OCI-LY3 (cell line): ENCODE measurements at regions not wholly inside any gene's neighbourhood (a gene's known extent, or its start where the extent isn't known, plus 50 kb on each side); places are given as distances from the start of the nearest gene placed in this dataset.
A peak's percentile ranks its signal among the peaks of the same experiment; 100 is the strongest.

Experiments used
- H2AFZ ChIP-seq: fragments of 200-600, 300-600 bp; shearing (Covaris generic); 2 replicates; pipeline ENCODE4 v1.6.0; 2014; ENCODE audit warnings: antibody characterized with exemption, low read depth, low read length
- H3K27ac ChIP-seq: fragments of 200-600, 300-600 bp; sonication (generic); 2 replicates; pipeline ENCODE4 v1.5.1; 2014; ENCODE audit warnings: mild to moderate bottlenecking, low read length, moderate library complexity, mixed read lengths
- H3K27me3 ChIP-seq: fragments of 200-600, 300-600 bp; sonication (generic); 2 replicates; pipeline ENCODE4 v1.6.1; 2014; ENCODE audit warnings: low read depth, low read length, mixed read lengths
- H3K36me3 ChIP-seq: fragments of 200-600, 300-600 bp; sonication (generic); replicated peaks from 2 replicates; pipeline ENCODE3; 2014; ENCODE audit warnings: low read depth, low read length, mixed read lengths
- H3K4me1 ChIP-seq: fragments of 300-600, 200-600 bp; sonication (generic); 2 replicates; pipeline ENCODE4 v1.6.1; 2014; ENCODE audit warnings: low read length, mixed read lengths
- H3K4me2 ChIP-seq: fragments of 200-600, 300-600 bp; sonication (generic); 2 replicates; pipeline ENCODE4 v1.6.1; 2014; ENCODE audit warnings: low read length, mixed read lengths
- H3K4me3 ChIP-seq: fragments of 300-600, 200-600 bp; sonication (generic); 2 replicates; pipeline ENCODE4 v1.5.1; 2014; ENCODE audit warnings: antibody characterized with exemption, mild to moderate bottlenecking, low read length, moderate library complexity
- H3K79me2 ChIP-seq: fragments of 300-600, 200-600 bp; shearing (Covaris generic); 2 replicates; pipeline ENCODE4 v1.6.1; 2014; ENCODE audit warnings: mild to moderate bottlenecking, low read length, mixed read lengths
- H3K9ac ChIP-seq: fragments of 300-600, 200-600 bp; shearing (Covaris generic); 2 replicates; pipeline ENCODE4 v1.6.0; 2014; ENCODE audit warnings: mild to moderate bottlenecking, low read length, moderate library complexity
- H3K9me3 ChIP-seq: fragments of 200-600, 300-600 bp; shearing (Covaris generic); 2 replicates; pipeline ENCODE4 v1.6.1; 2014; ENCODE audit warnings: low read length, mixed read lengths; ENCODE audit not compliant: insufficient read depth
- H4K20me1 ChIP-seq: fragments of 200-600, 300-600 bp; sonication (generic); 2 replicates; pipeline ENCODE4 v1.6.1; 2016; ENCODE audit warnings: low read length, mixed read lengths; ENCODE audit not compliant: insufficient read depth
- EZH2phosphoT487 ChIP-seq: fragments of 200-600 bp; shearing (Covaris generic); IDR thresholded peaks from 2 replicates; pipeline ENCODE4 v1.6.1; 2018; ENCODE audit warnings: antibody characterized with exemption, mixed run types, low read depth
- TF ChIP-seq, protein P1 (sequence below): fragments of 200-600, 300-600 bp; sonication (generic); IDR thresholded peaks from 2 replicates; pipeline ENCODE4 v1.5.1; 2014; ENCODE audit warnings: antibody characterized with exemption, low read length, low read depth

- Histone ChIP-seq H3K27ac (no peak overlapping the region), H3K27me3 (peaks cover 14% of the 10 kb centered on the region), H3K9ac (no peak overlapping the region), H3K4me1 (peaks cover 13% of the 10 kb centered on the region), H3K4me3 (no peak overlapping the region), H4K20me1 (no peaks in the 10 kb centered on the region), H3K79me2 (no peaks in the 10 kb centered on the region), H3K36me3 (no peaks in the 10 kb centered on the region), H2AFZ (no peak overlapping the region), H3K4me2 (no peak overlapping the region), H3K9me3 (peaks cover 2% of the 10 kb centered on the region; the same call in 1 of the 2 replicates)
- TF ChIP-seq, protein P1, sequence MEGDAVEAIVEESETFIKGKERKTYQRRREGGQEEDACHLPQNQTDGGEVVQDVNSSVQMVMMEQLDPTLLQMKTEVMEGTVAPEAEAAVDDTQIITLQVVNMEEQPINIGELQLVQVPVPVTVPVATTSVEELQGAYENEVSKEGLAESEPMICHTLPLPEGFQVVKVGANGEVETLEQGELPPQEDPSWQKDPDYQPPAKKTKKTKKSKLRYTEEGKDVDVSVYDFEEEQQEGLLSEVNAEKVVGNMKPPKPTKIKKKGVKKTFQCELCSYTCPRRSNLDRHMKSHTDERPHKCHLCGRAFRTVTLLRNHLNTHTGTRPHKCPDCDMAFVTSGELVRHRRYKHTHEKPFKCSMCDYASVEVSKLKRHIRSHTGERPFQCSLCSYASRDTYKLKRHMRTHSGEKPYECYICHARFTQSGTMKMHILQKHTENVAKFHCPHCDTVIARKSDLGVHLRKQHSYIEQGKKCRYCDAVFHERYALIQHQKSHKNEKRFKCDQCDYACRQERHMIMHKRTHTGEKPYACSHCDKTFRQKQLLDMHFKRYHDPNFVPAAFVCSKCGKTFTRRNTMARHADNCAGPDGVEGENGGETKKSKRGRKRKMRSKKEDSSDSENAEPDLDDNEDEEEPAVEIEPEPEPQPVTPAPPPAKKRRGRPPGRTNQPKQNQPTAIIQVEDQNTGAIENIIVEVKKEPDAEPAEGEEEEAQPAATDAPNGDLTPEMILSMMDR, result no peak
- TF ChIP-seq EZH2phosphoT487, result no peak
Observed at GRCh38 chr12:127567531-127567930, 699.4 kb upstream of the TMEM132C start.

DNA sequence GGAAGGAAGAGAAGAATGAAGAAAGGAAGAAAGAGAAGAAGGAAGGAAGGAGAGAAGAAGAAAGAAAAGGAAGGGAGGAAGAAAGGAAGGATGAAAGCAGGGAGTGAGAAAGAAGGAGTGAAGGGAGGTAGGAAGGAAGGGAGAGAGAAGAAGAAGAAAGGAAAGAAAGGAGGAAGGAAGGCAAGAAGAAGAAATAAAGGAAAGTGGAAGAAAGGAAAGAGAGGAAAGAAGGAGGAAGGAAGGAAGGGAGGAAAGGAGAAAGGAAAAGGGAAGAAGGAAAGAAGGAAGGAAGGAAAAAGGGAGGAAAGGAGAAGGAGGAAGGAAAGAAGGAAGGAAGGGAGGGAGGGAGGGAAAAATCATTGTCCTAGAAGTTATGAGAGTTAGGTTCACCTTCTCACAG lies 696.6 kb upstream of the TMEM132C start:
- H3K27ac ChIP-seq, result no peak overlapping the region
- H4K20me1 ChIP-seq, result no peaks in the 10 kb centered on the region
- H2AFZ ChIP-seq, result no peak overlapping the region
- H3K9ac ChIP-seq, result no peak overlapping the region
- peaks cover 14% of the 10 kb centered on the region for H3K27me3 ChIP-seq
- H3K36me3 ChIP-seq, result no peaks in the 10 kb centered on the region
- peaks cover 24% of the 10 kb centered on the region for H3K4me1 ChIP-seq
- no peak overlapping the region for H3K4me2 ChIP-seq
- no peaks in the 10 kb centered on the region for H3K9me3 ChIP-seq
- H3K79me2 ChIP-seq, result no peaks in the 10 kb centered on the region
- TF ChIP-seq, protein P1, result no peak
- no peak for TF ChIP-seq EZH2phosphoT487
- H3K4me3 ChIP-seq, result no peak overlapping the region

GRCh38 chr12:127570793-127571360 lies 696.1 kb upstream of the TMEM132C start:
- peaks cover 29% of the 10 kb centered on the region for H3K4me1 ChIP-seq
- H3K79me2 ChIP-seq, result no peaks in the 10 kb centered on the region
- peak overlapping the region; percentile 63 for H3K4me2 ChIP-seq
- no peak overlapping the region for H3K27ac ChIP-seq
- H3K9me3 ChIP-seq, result no peaks in the 10 kb centered on the region
- H3K9ac ChIP-seq, result no peak overlapping the region
- TF ChIP-seq EZH2phosphoT487, result no peak
- no peaks in the 10 kb centered on the region for H3K36me3 ChIP-seq
- H4K20me1 ChIP-seq, result no peaks in the 10 kb centered on the region
- peaks cover 14% of the 10 kb centered on the region for H3K27me3 ChIP-seq
- peak overlapping the region; percentile 27 for H3K4me3 ChIP-seq
- no peak overlapping the region for H2AFZ ChIP-seq

DNA sequence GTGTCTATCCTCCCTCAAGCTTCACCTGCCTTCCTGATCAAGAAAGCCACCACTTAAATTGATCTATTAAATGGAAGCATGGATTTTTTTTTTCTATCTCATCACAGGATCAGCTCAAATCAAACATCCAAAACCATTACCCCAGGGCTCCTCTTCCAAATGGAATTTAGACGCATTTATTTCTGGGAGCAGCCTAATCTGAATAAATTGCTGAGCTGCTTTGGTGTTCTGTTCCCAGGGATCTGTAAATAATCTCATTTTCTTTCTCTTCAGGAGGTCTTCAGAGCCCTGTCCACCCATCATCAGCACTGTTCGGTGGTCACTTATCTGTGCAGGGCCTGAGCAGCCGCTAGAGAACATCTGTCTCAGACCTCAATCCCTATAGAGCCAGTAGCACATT lies 695.4 kb upstream of the TMEM132C start:
- Histone ChIP-seq H3K79me2 (no peaks in the 10 kb centered on the region), H3K27ac (no peak overlapping the region), H3K4me3 (peak overlapping the region; percentile 27), H4K20me1 (no peaks in the 10 kb centered on the region), H3K4me1 (peaks cover 33% of the 10 kb centered on the region), H3K27me3 (peaks cover 14% of the 10 kb centered on the region), H3K9ac (no peak overlapping the region), H2AFZ (no peak overlapping the region), H3K4me2 (peak overlapping the region; percentile 63), H3K9me3 (no peaks in the 10 kb centered on the region), H3K36me3 (no peaks in the 10 kb centered on the region)
- TF ChIP-seq, protein P1, result no peak
- no peak for TF ChIP-seq EZH2phosphoT487
